WTC11 (cell line): ENCODE measurements at regions not wholly inside any gene's neighbourhood (a gene's known extent, or its start where the extent isn't known, plus 50 kb on each side); places are given as distances from the start of the nearest gene placed in this dataset.

Experiments
- ATF6 ChIP-seq: sonication (generic); formaldehyde crosslinking; IDR thresholded peaks from 2 replicates; pipeline ENCODE4 v1.8.1; 2023; ENCODE audit warnings: mild to moderate bottlenecking, missing genetic modification reagents
- E2F5 ChIP-seq: sonication (generic); formaldehyde crosslinking; IDR thresholded peaks from 2 replicates; pipeline ENCODE4 v1.8.1; 2022; ENCODE audit warnings: mild to moderate bottlenecking, moderate library complexity, missing genetic modification reagents
- FOXJ3 ChIP-seq: sonication (generic); formaldehyde crosslinking; IDR thresholded peaks from 2 replicates; pipeline ENCODE4 v1.9.0; 2021; ENCODE audit warnings: missing genetic modification reagents, mild to moderate bottlenecking, borderline replicate concordance
- MAX ChIP-seq: sonication (generic); formaldehyde crosslinking; IDR thresholded peaks from 2 replicates; pipeline ENCODE4 v1.8.0; 2022; ENCODE audit warnings: mild to moderate bottlenecking, missing genetic modification reagents
- NFATC4 ChIP-seq: fragments of 250-450 bp; sonication (Bioruptor Pico); IDR thresholded peaks from 2 replicates; pipeline ENCODE4 v1.9.0; 2021; ENCODE audit warnings: mild to moderate bottlenecking
- PRDM15 ChIP-seq: sonication (generic); formaldehyde crosslinking; IDR thresholded peaks from 2 replicates; pipeline ENCODE4 v1.8.0; 2022; ENCODE audit warnings: missing genetic modification reagents
- USF1 ChIP-seq: sonication (generic); formaldehyde crosslinking; IDR thresholded peaks from 2 replicates; pipeline ENCODE4 v1.8.0; 2022; ENCODE audit warnings: mild to moderate bottlenecking, missing genetic modification reagents
- ZNF121 ChIP-seq: sonication (generic); formaldehyde crosslinking; IDR thresholded peaks from 2 replicates; pipeline ENCODE4 v1.8.0; 2023; ENCODE audit warnings: missing genetic modification reagents
- ZNF232 ChIP-seq: sonication (generic); formaldehyde crosslinking; IDR thresholded peaks from 2 replicates; pipeline ENCODE4 v1.8.0; 2022; ENCODE audit warnings: mild to moderate bottlenecking, missing genetic modification reagents
- TF ChIP-seq, protein P1 (sequence below): fragments of 200-600 bp; IDR thresholded peaks from 2 replicates; pipeline ENCODE4 v1.8.0; 2022; ENCODE audit warnings: antibody characterized with exemption
- TF ChIP-seq, protein P2 (sequence below): sonication (generic); formaldehyde crosslinking; IDR thresholded peaks from 2 replicates; pipeline ENCODE4 v1.8.0; 2023; ENCODE audit warnings: missing genetic modification reagents
- TF ChIP-seq, protein P3 (sequence below): fragments of 250-450 bp; sonication (Bioruptor Pico); IDR thresholded peaks from 2 replicates; pipeline ENCODE4 v1.9.0; 2021; ENCODE audit warnings: moderate library complexity, mild to moderate bottlenecking, inconsistent platforms, borderline replicate concordance

- TF ChIP-seq ZNF121 (no peak), NFATC4 (CRISPR knock-in tag) (no peak), ZNF232 (CRISPR knock-in tag) (no peak), ATF6 (CRISPR knock-in tag) (no peak), MAX (CRISPR knock-in tag) (no peak), FOXJ3 (CRISPR knock-in tag) (no peak), E2F5 (CRISPR knock-in tag) (no peak), USF1 (CRISPR knock-in tag) (no peak), PRDM15 (CRISPR knock-in tag) (no peak)
- TF ChIP-seq, protein P1, sequence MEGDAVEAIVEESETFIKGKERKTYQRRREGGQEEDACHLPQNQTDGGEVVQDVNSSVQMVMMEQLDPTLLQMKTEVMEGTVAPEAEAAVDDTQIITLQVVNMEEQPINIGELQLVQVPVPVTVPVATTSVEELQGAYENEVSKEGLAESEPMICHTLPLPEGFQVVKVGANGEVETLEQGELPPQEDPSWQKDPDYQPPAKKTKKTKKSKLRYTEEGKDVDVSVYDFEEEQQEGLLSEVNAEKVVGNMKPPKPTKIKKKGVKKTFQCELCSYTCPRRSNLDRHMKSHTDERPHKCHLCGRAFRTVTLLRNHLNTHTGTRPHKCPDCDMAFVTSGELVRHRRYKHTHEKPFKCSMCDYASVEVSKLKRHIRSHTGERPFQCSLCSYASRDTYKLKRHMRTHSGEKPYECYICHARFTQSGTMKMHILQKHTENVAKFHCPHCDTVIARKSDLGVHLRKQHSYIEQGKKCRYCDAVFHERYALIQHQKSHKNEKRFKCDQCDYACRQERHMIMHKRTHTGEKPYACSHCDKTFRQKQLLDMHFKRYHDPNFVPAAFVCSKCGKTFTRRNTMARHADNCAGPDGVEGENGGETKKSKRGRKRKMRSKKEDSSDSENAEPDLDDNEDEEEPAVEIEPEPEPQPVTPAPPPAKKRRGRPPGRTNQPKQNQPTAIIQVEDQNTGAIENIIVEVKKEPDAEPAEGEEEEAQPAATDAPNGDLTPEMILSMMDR, result no peak
- TF ChIP-seq, protein P2, sequence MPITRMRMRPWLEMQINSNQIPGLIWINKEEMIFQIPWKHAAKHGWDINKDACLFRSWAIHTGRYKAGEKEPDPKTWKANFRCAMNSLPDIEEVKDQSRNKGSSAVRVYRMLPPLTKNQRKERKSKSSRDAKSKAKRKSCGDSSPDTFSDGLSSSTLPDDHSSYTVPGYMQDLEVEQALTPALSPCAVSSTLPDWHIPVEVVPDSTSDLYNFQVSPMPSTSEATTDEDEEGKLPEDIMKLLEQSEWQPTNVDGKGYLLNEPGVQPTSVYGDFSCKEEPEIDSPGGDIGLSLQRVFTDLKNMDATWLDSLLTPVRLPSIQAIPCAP (CRISPR knock-in tag), result no peak
- TF ChIP-seq, protein P3, sequence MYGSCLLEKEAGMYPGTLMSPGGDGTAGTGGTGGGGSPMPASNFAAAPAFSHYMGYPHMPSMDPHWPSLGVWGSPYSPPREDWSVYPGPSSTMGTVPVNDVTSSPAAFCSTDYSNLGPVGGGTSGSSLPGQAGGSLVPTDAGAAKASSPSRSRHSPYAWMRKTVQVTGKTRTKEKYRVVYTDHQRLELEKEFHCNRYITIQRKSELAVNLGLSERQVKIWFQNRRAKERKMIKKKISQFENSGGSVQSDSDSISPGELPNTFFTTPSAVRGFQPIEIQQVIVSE (CRISPR knock-in tag), result no peak
Measured at GRCh38 chr21:19523061-19523460, 1119.5 kb upstream of the TMPRSS15 start.
